ENCODE measurements at regions not wholly inside any gene's neighbourhood (a gene's known extent, or its start where the extent isn't known, plus 50 kb on each side); places are given as distances from the start of the nearest gene placed in this dataset.

DNA sequence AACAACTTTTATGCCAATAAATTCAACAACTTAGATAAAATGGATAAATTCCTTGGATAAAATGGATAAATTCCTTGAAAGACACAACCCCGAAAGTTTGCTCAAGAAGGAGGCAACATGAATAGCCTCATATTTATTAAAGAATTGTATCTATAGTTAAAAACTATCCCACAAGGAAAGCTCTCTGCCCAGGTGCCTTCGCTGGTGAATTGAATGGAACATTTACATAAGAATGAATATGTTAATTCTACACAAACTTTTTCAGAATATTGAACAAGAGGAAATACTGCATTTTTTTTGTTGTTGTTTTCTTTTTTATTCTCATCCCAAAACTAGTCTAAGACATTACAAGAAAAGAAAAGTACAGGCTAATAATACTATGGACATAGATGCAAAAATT is 805.3 kb upstream of the RAB6C start:
- Histone ChIP-seq H3K9me1 (replicated peaks; ENCODE audit: control insufficient read depth, extremely low read depth, insufficient read depth, low read length) (no peaks in the 10 kb centered on the region), H3K36me3 (ENCODE audit: control insufficient read depth in 2 of 2, extremely low read depth in 1 of 2, insufficient read depth in 2 of 2, low read length in 2 of 2) (no peaks in the 10 kb centered on the region), H3K4me1 (ENCODE audit: control insufficient read depth, extremely low read depth, insufficient read depth, low read length) (no peaks in the 10 kb centered on the region), H3K4me3 (replicated peaks in 1 of 3; ENCODE audit: insufficient read depth in 1 of 3, low read depth in 1 of 3, low read length in 3 of 3) (no peak overlapping the region), H3K27ac (ENCODE audit: insufficient read depth, low read depth, low read length) (no peak overlapping the region), H3K9ac (replicated peaks; ENCODE audit: extremely low read depth, insufficient read depth, low read length) (no peak overlapping the region), H4K20me1 (replicated peaks; ENCODE audit: control insufficient read depth, extremely low read depth, insufficient read depth, low read length) (no peaks in the 10 kb centered on the region), H3K79me2 (ENCODE audit: control insufficient read depth, insufficient read depth, low read length) (no peaks in the 10 kb centered on the region), H3K4me2 (ENCODE audit: insufficient read depth, low read length) (no peak overlapping the region), H3K9me3 (replicated peaks; ENCODE audit: control insufficient read depth, insufficient read depth, low read length) (peaks cover 2% of the 10 kb centered on the region), H2AFZ (ENCODE audit: low read depth, low read length) (no peak overlapping the region), H3K27me3 (ENCODE audit: control insufficient read depth in 2 of 2, insufficient read depth in 2 of 2, low read length in 2 of 2) (no peaks in the 10 kb centered on the region)
- dilution Hi-C loops (cut with MboI; ENCODE audit: extremely low pct_ligation_motif_present, low sequenced_read_pairs): no loop called here
- no peak for TF ChIP-seq EZH2 (IDR thresholded peaks at IDR 0.05; ENCODE audit: borderline replicate concordance, low read depth, low read length, severe bottlenecking)
- TF ChIP-seq POLR2AphosphoS5 (IDR thresholded peaks at IDR 0.05; ENCODE audit: insufficient read depth, low read depth, low read length): no peak
- no peak for TF ChIP-seq MYC (IDR thresholded peaks at IDR 0.05; ENCODE audit: low read depth, low read length)
- TF ChIP-seq POLR2A (IDR thresholded peaks at IDR 0.05; ENCODE audit: low read depth, low read length): no peak
- TF ChIP-seq, protein P1, sequence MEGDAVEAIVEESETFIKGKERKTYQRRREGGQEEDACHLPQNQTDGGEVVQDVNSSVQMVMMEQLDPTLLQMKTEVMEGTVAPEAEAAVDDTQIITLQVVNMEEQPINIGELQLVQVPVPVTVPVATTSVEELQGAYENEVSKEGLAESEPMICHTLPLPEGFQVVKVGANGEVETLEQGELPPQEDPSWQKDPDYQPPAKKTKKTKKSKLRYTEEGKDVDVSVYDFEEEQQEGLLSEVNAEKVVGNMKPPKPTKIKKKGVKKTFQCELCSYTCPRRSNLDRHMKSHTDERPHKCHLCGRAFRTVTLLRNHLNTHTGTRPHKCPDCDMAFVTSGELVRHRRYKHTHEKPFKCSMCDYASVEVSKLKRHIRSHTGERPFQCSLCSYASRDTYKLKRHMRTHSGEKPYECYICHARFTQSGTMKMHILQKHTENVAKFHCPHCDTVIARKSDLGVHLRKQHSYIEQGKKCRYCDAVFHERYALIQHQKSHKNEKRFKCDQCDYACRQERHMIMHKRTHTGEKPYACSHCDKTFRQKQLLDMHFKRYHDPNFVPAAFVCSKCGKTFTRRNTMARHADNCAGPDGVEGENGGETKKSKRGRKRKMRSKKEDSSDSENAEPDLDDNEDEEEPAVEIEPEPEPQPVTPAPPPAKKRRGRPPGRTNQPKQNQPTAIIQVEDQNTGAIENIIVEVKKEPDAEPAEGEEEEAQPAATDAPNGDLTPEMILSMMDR (IDR thresholded peaks at IDR 0.05; ENCODE audit: extremely low read depth in 1 of 2, insufficient read depth in 1 of 2, low read depth in 1 of 2, low read length in 2 of 2): no peak
- TF ChIP-seq FOS (IDR thresholded peaks at IDR 0.05; ENCODE audit: borderline replicate concordance, insufficient read depth, low read length): no peak
- no peak for TF ChIP-seq JUN (IDR thresholded peaks at IDR 0.05; ENCODE audit: borderline replicate concordance, insufficient read depth, insufficient read length, low read depth)
- TF ChIP-seq, protein P2, sequence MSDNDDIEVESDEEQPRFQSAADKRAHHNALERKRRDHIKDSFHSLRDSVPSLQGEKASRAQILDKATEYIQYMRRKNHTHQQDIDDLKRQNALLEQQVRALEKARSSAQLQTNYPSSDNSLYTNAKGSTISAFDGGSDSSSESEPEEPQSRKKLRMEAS (IDR thresholded peaks at IDR 0.05; ENCODE audit: insufficient read depth, insufficient read length): no peak
- DNase-seq (ENCODE audit: low read depth, low spot score) (no peak), FAIRE-seq (no peak)
- intact Hi-C loops (cut with micrococcal nuclease): no loop called here
- BruUV-seq (replicated peaks): no TSS peak
- ChIA-PET POLR2A (no interaction called here), CTCF (no interaction called here)
